H9 (cell line): ENCODE measurements at regions not wholly inside any gene's neighbourhood (a gene's known extent, or its start where the extent isn't known, plus 50 kb on each side); places are given as distances from the start of the nearest gene placed in this dataset.

Experiments
- DNase-seq: peaks from one replicate; pipeline ENCODE4 v3.0.0-alpha.2; 2017
- H2AFZ ChIP-seq: one replicate; pipeline ENCODE4 v1.6.1; 2013; ENCODE audit warnings: mild to moderate bottlenecking, low read length, control low read depth, moderate library complexity
- H2AK5ac ChIP-seq: 2 replicates; pipeline ENCODE4 v1.6.1; 2013; ENCODE audit warnings: low read length, control low read depth, mixed read lengths; ENCODE audit not compliant: insufficient read length
- H2BK120ac ChIP-seq: one replicate; pipeline ENCODE4 v1.6.1; 2013; ENCODE audit warnings: low read depth, mild to moderate bottlenecking, low read length, control low read depth, inconsistent platforms; ENCODE audit not compliant: poor library complexity, severe bottlenecking
- H2BK12ac ChIP-seq: 2 replicates; pipeline ENCODE4 v1.6.1; 2013; ENCODE audit warnings: low read length, control low read depth, mixed read lengths, low read depth; ENCODE audit not compliant: insufficient read length
- H2BK15ac ChIP-seq: 2 replicates; pipeline ENCODE4 v1.6.1; 2013; ENCODE audit warnings: low read depth, low read length, control low read depth
- H2BK20ac ChIP-seq: one replicate; pipeline ENCODE4 v1.6.1; 2013; ENCODE audit warnings: low read depth, mild to moderate bottlenecking, low read length, control low read depth, inconsistent platforms; ENCODE audit not compliant: poor library complexity, severe bottlenecking
- H2BK5ac ChIP-seq: 2 replicates; pipeline ENCODE4 v1.6.1; 2013; ENCODE audit warnings: low read length, control low read depth, mixed read lengths; ENCODE audit not compliant: insufficient read length
- H3K14ac ChIP-seq: 2 replicates; pipeline ENCODE4 v1.6.1; 2013; ENCODE audit warnings: low read length, control low read depth; ENCODE audit not compliant: insufficient read depth
- H3K18ac ChIP-seq: 2 replicates; pipeline ENCODE4 v1.6.1; 2013; ENCODE audit warnings: low read depth, mild to moderate bottlenecking, mixed read lengths, low read length, control low read depth; ENCODE audit not compliant: insufficient read length
- H3K23ac ChIP-seq: 2 replicates; pipeline ENCODE4 v1.6.1; 2013; ENCODE audit warnings: low read length, control low read depth, mixed read lengths, low read depth; ENCODE audit not compliant: insufficient read length
- H3K23me2 ChIP-seq: 2 replicates; pipeline ENCODE4 v1.6.1; 2013; ENCODE audit warnings: low read depth, mild to moderate bottlenecking, mixed read lengths, low read length, control low read depth; ENCODE audit not compliant: insufficient read length, poor library complexity, severe bottlenecking
- H3K27ac ChIP-seq: 2 replicates; pipeline ENCODE4 v1.5.1; 2013; ENCODE audit warnings: low read length, control low read depth, mixed read lengths, low read depth; ENCODE audit not compliant: insufficient read length
- H3K27me3 ChIP-seq: 2 replicates; pipeline ENCODE4 v1.6.1; 2013; ENCODE audit warnings: low read length, control low read depth, inconsistent platforms; ENCODE audit not compliant: insufficient read depth
- H3K4ac ChIP-seq: 2 replicates; pipeline ENCODE4 v1.6.1; 2013; ENCODE audit warnings: low read depth, mild to moderate bottlenecking, control low read depth, inconsistent platforms, low read length, moderate library complexity
- H3K4me1 ChIP-seq: 2 replicates; pipeline ENCODE4 v1.6.1; 2013; ENCODE audit warnings: low read length, control low read depth, inconsistent platforms; ENCODE audit not compliant: insufficient read depth
- H3K4me2 ChIP-seq: 2 replicates; pipeline ENCODE4 v1.6.1; 2013; ENCODE audit warnings: low read length, control low read depth, mixed read lengths; ENCODE audit not compliant: insufficient read length, insufficient read depth
- H3K56ac ChIP-seq: 2 replicates; pipeline ENCODE4 v1.6.1; 2013; ENCODE audit warnings: low read depth, mild to moderate bottlenecking, mixed read lengths, low read length, control low read depth; ENCODE audit not compliant: insufficient read length
- H3K79me1 ChIP-seq: 2 replicates; pipeline ENCODE4 v1.6.1; 2013; ENCODE audit warnings: low read depth, mild to moderate bottlenecking, moderate library complexity, low read length, control low read depth, inconsistent platforms; ENCODE audit not compliant: insufficient read depth, poor library complexity, severe bottlenecking
- H3K79me2 ChIP-seq: 2 replicates; pipeline ENCODE4 v1.6.1; 2013; ENCODE audit warnings: low read length, control low read depth, inconsistent platforms; ENCODE audit not compliant: insufficient read depth
- H3K9ac ChIP-seq: 2 replicates; pipeline ENCODE4 v1.6.1; 2013; ENCODE audit warnings: low read length, control low read depth, mixed read lengths; ENCODE audit not compliant: insufficient read length; ENCODE audit errors: extremely low read depth
- H3K9me3 ChIP-seq: one replicate; pipeline ENCODE4 v1.6.1; 2013; ENCODE audit warnings: low read depth, low read length, inconsistent platforms; ENCODE audit not compliant: control insufficient read depth
- H3T11ph ChIP-seq: one replicate; pipeline ENCODE4 v1.6.1; 2013; ENCODE audit warnings: mild to moderate bottlenecking, low read length, control low read depth, inconsistent platforms
- H4K20me1 ChIP-seq: one replicate; pipeline ENCODE4 v1.6.1; 2013; ENCODE audit not compliant: control insufficient read depth, insufficient read length, insufficient read depth
- H4K5ac ChIP-seq: 2 replicates; pipeline ENCODE4 v1.6.1; 2013; ENCODE audit warnings: low read depth, mild to moderate bottlenecking, mixed read lengths, low read length, control low read depth; ENCODE audit not compliant: insufficient read length
- H4K8ac ChIP-seq: replicated peaks from 2 replicates; pipeline ENCODE4 v1.6.1; 2013; ENCODE audit warnings: low read length, control low read depth, mixed read lengths, low read depth; ENCODE audit not compliant: insufficient read length
- H4K91ac ChIP-seq: 2 replicates; pipeline ENCODE4 v1.6.1; 2013; ENCODE audit warnings: low read depth, mild to moderate bottlenecking, moderate library complexity, mixed read lengths, low read length, control low read depth; ENCODE audit not compliant: insufficient read length
- H3K27ac Mint-ChIP-seq, 3 experiments: 2 replicates in 2 of 3; 3 replicates in 1 of 3; pipeline ENCODE4 v1.8.0; 2020 to 2021; ENCODE audit warnings: mixed read lengths in 3 of 3, mild to moderate bottlenecking in 1 of 3, moderate library complexity in 1 of 3
- H3K27me3 Mint-ChIP-seq: 2 replicates; pipeline ENCODE4 v1.8.0; 2021; ENCODE audit warnings: low read depth, mild to moderate bottlenecking, moderate library complexity, mixed read lengths
- H3K36me3 Mint-ChIP-seq, 3 experiments: 2 replicates in 2 of 3; 3 replicates in 1 of 3; pipeline ENCODE4 v1.8.0; 2020 to 2021; ENCODE audit warnings: low read depth in 3 of 3, mixed read lengths in 3 of 3; ENCODE audit not compliant: insufficient read depth in 1 of 3
- H3K4me1 Mint-ChIP-seq, 2 experiments: 2 replicates each; pipeline ENCODE4 v1.8.0; 2020; ENCODE audit warnings: mixed read lengths in 2 of 2
- H3K4me3 Mint-ChIP-seq, 2 experiments: 2 replicates in 1 of 2; 3 replicates in 1 of 2; pipeline ENCODE4 v1.8.0; 2020 to 2021; ENCODE audit warnings: mild to moderate bottlenecking in 2 of 2, mixed read lengths in 2 of 2, moderate library complexity in 1 of 2
- H3K9me3 Mint-ChIP-seq, 2 experiments: 2 replicates in 1 of 2; 3 replicates in 1 of 2; pipeline ENCODE4 v1.8.0; 2020; ENCODE audit warnings: mild to moderate bottlenecking in 2 of 2, mixed read lengths in 2 of 2, moderate library complexity in 1 of 2
- WGBS: extraction: QIAGEN DNeasy Blood & Tissue Kit; methylation state at CpG from one replicate; pipeline ENCODE4 v1.1.7; 2013; ENCODE audit warnings: missing lambda C conversion rate, low lambda C conversion rate, mixed read lengths; ENCODE audit not compliant: insufficient read length; ENCODE audit errors: extremely low coverage; 5-methylcytosine and 5-hydroxymethylcytosine counted together
- TF ChIP-seq, protein P1 (sequence below): fragments of 200-600 bp; sonication (generic); conservative IDR thresholded peaks from 3 replicates; pipeline ENCODE4 v1.8.0; 2021; ENCODE audit warnings: antibody characterized with exemption, mild to moderate bottlenecking

DNA sequence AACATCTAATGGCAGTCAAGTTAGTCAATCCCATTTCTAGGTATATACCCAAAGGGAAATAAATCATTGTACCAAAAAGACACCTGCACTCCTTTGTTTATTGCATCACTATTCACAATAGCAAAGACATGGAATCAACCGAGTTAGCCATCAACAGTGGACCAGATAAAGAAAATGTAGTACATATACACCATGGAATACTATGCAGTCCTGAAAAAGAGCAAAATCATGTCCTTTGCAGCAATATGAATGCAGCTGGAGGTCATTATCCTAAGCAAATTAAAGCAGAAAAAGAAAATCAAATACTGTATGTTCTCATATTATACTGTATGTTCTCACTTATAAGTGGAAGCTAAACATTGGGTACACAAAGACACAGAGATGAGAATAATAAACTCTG is 204.0 kb downstream of the KCNJ2 start:
- Histone ChIP-seq H3K9me3 (no peaks in the 10 kb centered on the region), H2BK5ac (no peak overlapping the region), H2BK15ac (no peak overlapping the region), H3K27me3 (no peaks in the 10 kb centered on the region), H4K20me1 (no peaks in the 10 kb centered on the region), H3K56ac (no peak overlapping the region), H3K4me2 (no peak overlapping the region), H4K91ac (no peak overlapping the region), H4K5ac (no peak overlapping the region), H3K23me2 (no peaks in the 10 kb centered on the region), H3K27ac (no peak overlapping the region), H4K8ac (no peak overlapping the region), H3K79me1 (no peaks in the 10 kb centered on the region), H2BK20ac (no peak overlapping the region), H3K23ac (no peak overlapping the region), H3K18ac (no peak overlapping the region), H3K4me1 (no peaks in the 10 kb centered on the region), H2AK5ac (no peak overlapping the region), H3K14ac (no peak overlapping the region), H3T11ph (no peak overlapping the region), H3K4ac (no peak overlapping the region), H2AFZ (no peak overlapping the region), H2BK120ac (no peak overlapping the region), H2BK12ac (no peak overlapping the region), H3K79me2 (no peaks in the 10 kb centered on the region), H3K9ac (no peak overlapping the region)
- Mint-ChIP-seq H3K4me1 (peaks cover 0 to 6% of the 10 kb centered on the region in 2 experiments; a peak in 2 of 4 replicates), H3K27ac (no peak overlapping the region), H3K4me3 (no peak overlapping the region), H3K9me3 (0 out of 5 replicates have a peak, but pooled peaks cover 0 to 4% of the 10 kb centered on the region in 2 experiments), H3K27me3 (no peaks in the 10 kb centered on the region), H3K36me3 (no peaks in the 10 kb centered on the region; a peak in 1 of 7 replicates)
- TF ChIP-seq, protein P1, sequence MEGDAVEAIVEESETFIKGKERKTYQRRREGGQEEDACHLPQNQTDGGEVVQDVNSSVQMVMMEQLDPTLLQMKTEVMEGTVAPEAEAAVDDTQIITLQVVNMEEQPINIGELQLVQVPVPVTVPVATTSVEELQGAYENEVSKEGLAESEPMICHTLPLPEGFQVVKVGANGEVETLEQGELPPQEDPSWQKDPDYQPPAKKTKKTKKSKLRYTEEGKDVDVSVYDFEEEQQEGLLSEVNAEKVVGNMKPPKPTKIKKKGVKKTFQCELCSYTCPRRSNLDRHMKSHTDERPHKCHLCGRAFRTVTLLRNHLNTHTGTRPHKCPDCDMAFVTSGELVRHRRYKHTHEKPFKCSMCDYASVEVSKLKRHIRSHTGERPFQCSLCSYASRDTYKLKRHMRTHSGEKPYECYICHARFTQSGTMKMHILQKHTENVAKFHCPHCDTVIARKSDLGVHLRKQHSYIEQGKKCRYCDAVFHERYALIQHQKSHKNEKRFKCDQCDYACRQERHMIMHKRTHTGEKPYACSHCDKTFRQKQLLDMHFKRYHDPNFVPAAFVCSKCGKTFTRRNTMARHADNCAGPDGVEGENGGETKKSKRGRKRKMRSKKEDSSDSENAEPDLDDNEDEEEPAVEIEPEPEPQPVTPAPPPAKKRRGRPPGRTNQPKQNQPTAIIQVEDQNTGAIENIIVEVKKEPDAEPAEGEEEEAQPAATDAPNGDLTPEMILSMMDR: no peak
- no CpG with 5 or more reads among the region's 1 CpG for WGBS
- DNase-seq: no peak
